DND-41 (cell line): ENCODE measurements at regions not wholly inside any gene's neighbourhood (a gene's known extent, or its start where the extent isn't known, plus 50 kb on each side); places are given as distances from the start of the nearest gene placed in this dataset.
"Not testable (repeated sequence)": the region's sequence is repeated elsewhere in the genome, so short reads cannot be mapped to it uniquely, and the experiment has no call there.

ENCODE experiments used
- ATAC-seq: fragments of 200-7000 bp; cut with Tn5 transposase; 3 replicates; pipeline ENCODE4 v1.9.1; 2021; ENCODE audit warnings: low read depth; ENCODE audit not compliant: insufficient read depth
- DNase-seq: peaks from one replicate; pipeline ENCODE4 v3.0.0-alpha.2; 2020
- H2AFZ ChIP-seq: 2 replicates; pipeline ENCODE4 v1.6.0; 2012; ENCODE audit warnings: low read depth, low read length
- H3K27ac ChIP-seq: 2 replicates; pipeline ENCODE4 v1.5.1; 2012; ENCODE audit warnings: low read length, inconsistent platforms
- H3K27me3 ChIP-seq: fragments of 200-600 bp; sonication (generic); 2 replicates; pipeline ENCODE4 v1.6.0; 2012; ENCODE audit warnings: low read length, mild to moderate bottlenecking, inconsistent platforms; ENCODE audit not compliant: insufficient read depth, poor library complexity
- H3K36me3 ChIP-seq: 2 replicates; pipeline ENCODE4 v1.5.1; 2012; ENCODE audit warnings: low read length, inconsistent platforms; ENCODE audit not compliant: insufficient read depth
- H3K4me1 ChIP-seq: 2 replicates; pipeline ENCODE4 v1.5.1; 2012; ENCODE audit warnings: mild to moderate bottlenecking, low read length; ENCODE audit not compliant: insufficient read depth
- H3K4me2 ChIP-seq: 2 replicates; pipeline ENCODE4 v1.6.0; 2012; ENCODE audit warnings: mild to moderate bottlenecking, moderate library complexity, low read length, inconsistent platforms; ENCODE audit not compliant: insufficient read depth
- H3K4me3 ChIP-seq, 2 experiments: fragments of 200-600 bp in 1 of 2; shearing (Covaris generic) in 1 of 2; 2 replicates each; pipeline ENCODE4 v1.5.1; 2012 to 2016; ENCODE audit warnings: inconsistent platforms in 2 of 2, low read length in 2 of 2, mild to moderate bottlenecking in 2 of 2, low read depth in 1 of 2, moderate library complexity in 1 of 2
- H3K79me2 ChIP-seq: 2 replicates; pipeline ENCODE4 v1.6.0; 2012; ENCODE audit warnings: low read length, inconsistent platforms; ENCODE audit not compliant: insufficient read depth
- H3K9ac ChIP-seq: 2 replicates; pipeline ENCODE4 v1.6.0; 2012; ENCODE audit warnings: low read depth, mild to moderate bottlenecking, inconsistent platforms, low read length, moderate library complexity
- H3K9me3 ChIP-seq: 2 replicates; pipeline ENCODE4 v1.5.1; 2012; ENCODE audit warnings: low read length, moderate library complexity, mild to moderate bottlenecking, inconsistent platforms; ENCODE audit not compliant: insufficient read depth, severe bottlenecking
- H4K20me1 ChIP-seq: 2 replicates; pipeline ENCODE4 v1.6.0; 2012; ENCODE audit warnings: low read length; ENCODE audit not compliant: insufficient read depth
- CTCF ChIP-seq: IDR thresholded peaks from 2 replicates; pipeline ENCODE4 v1.5.1; 2012; ENCODE audit warnings: borderline replicate concordance, low read length, moderate library complexity, mild to moderate bottlenecking; ENCODE audit not compliant: poor library complexity, severe bottlenecking; ENCODE audit errors: extremely low read depth
- EZH2 ChIP-seq: IDR thresholded peaks from 3 replicates; pipeline ENCODE4 v1.6.1; 2012; ENCODE audit warnings: borderline replicate concordance, low read depth, mild to moderate bottlenecking, moderate library complexity, low read length, inconsistent platforms; ENCODE audit not compliant: severe bottlenecking

GRCh38 chr18:42514512-42514911 is 559.5 kb downstream of the PIK3C3 start:
- no peak overlapping the region for H3K4me3 ChIP-seq
- no peaks in the 10 kb centered on the region for H4K20me1 ChIP-seq
- H3K9ac ChIP-seq, result no peak overlapping the region
- H3K4me1 ChIP-seq, result no peaks in the 10 kb centered on the region
- no peaks in the 10 kb centered on the region for H3K9me3 ChIP-seq
- no peak overlapping the region for H3K4me2 ChIP-seq
- no peak overlapping the region for H2AFZ ChIP-seq
- no peaks in the 10 kb centered on the region for H3K27me3 ChIP-seq
- TF ChIP-seq EZH2 (no peak), CTCF (no peak)
- ATAC-seq (no peak), DNase-seq (no peak)
- no peaks in the 10 kb centered on the region for H3K79me2 ChIP-seq
- H3K36me3 ChIP-seq, result no peaks in the 10 kb centered on the region
- H3K27ac ChIP-seq, result no peak overlapping the region

GRCh38 chr18:42517896-42518295 is 562.9 kb downstream of the PIK3C3 start:
- no peaks in the 10 kb centered on the region for H3K9me3 ChIP-seq
- no peak for DNase-seq
- ATAC-seq, result no peak

GRCh38 chr18:42518331-42518730 is 563.3 kb downstream of the PIK3C3 start:
- not testable (repeated sequence) for H3K9me3 ChIP-seq, H3K4me1 ChIP-seq, H4K20me1 ChIP-seq, H3K9ac ChIP-seq, H3K27ac ChIP-seq, H3K4me2 ChIP-seq, H3K36me3 ChIP-seq, DNase-seq, H2AFZ ChIP-seq, ATAC-seq, H3K27me3 ChIP-seq, H3K4me3 ChIP-seq, H3K79me2 ChIP-seq

More at GRCh38 chr18:42517896-42518295, 562.9 kb downstream of the PIK3C3 start:
- no peaks in the 10 kb centered on the region for H4K20me1 ChIP-seq
- no peak overlapping the region for H3K4me2 ChIP-seq
- no peak overlapping the region for H3K27ac ChIP-seq
- TF ChIP-seq EZH2 (no peak), CTCF (no peak)
- no peak overlapping the region for H3K9ac ChIP-seq
- H2AFZ ChIP-seq, result no peak overlapping the region
- H3K79me2 ChIP-seq, result no peaks in the 10 kb centered on the region
- no peaks in the 10 kb centered on the region for H3K27me3 ChIP-seq
- no peaks in the 10 kb centered on the region for H3K36me3 ChIP-seq
- no peaks in the 10 kb centered on the region for H3K4me1 ChIP-seq
- no peak overlapping the region for H3K4me3 ChIP-seq

- Histone ChIP-seq H3K36me3 (no peaks in the 10 kb centered on the region), H3K4me3 (no peak overlapping the region), H3K9ac (no peak overlapping the region), H2AFZ (no peak overlapping the region), H3K79me2 (no peaks in the 10 kb centered on the region), H4K20me1 (no peaks in the 10 kb centered on the region), H3K9me3 (no peaks in the 10 kb centered on the region), H3K27me3 (no peaks in the 10 kb centered on the region), H3K4me1 (no peaks in the 10 kb centered on the region), H3K27ac (no peak overlapping the region), H3K4me2 (no peak overlapping the region)
- DNase-seq, result no peak
- ATAC-seq, result no peak
- TF ChIP-seq CTCF (no peak), EZH2 (no peak)
These were observed 565.1 kb downstream of the PIK3C3 start for GRCh38 chr18:42520138-42520537.
